MM.1S (cell line): ENCODE measurements at regions not wholly inside any gene's neighbourhood (a gene's known extent, or its start where the extent isn't known, plus 50 kb on each side); places are given as distances from the start of the nearest gene placed in this dataset.

Experiments used
- EZH2 ChIP-seq: fragments of 300-600 bp; sonication (generic); optimal IDR thresholded peaks from 2 replicates; pipeline ENCODE3; 2017; ENCODE audit warnings: low read depth, mild to moderate bottlenecking, antibody characterized with exemption, low read length, mixed read lengths
- TF ChIP-seq, protein P1 (sequence below): fragments of 300-600 bp; sonication (generic); IDR thresholded peaks from 2 replicates; pipeline ENCODE4 v1.5.1; 2016; ENCODE audit warnings: antibody characterized with exemption, low read length, mixed read lengths

DNA sequence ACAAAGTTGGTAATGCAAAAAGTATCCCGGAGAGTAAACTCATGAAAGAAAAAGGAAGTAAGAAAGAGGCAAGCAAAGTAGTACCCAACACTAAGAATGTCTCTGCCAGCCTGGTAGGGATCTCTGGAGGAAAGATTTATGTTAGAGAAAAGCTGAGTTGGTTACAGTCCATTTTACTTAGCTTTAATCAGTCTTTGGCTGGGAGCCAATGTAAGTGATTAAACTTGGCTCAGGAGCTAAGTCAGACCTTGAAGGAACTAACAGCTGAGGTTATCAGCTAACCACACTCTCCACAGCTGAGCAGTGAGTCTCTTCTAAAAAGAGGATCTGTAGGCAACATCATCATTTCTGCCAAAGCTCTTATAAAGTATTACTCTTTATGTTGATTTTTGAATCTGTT lies 148.0 kb downstream of the ANKRD7 start:
- TF ChIP-seq EZH2, result no peak
- TF ChIP-seq, protein P1, sequence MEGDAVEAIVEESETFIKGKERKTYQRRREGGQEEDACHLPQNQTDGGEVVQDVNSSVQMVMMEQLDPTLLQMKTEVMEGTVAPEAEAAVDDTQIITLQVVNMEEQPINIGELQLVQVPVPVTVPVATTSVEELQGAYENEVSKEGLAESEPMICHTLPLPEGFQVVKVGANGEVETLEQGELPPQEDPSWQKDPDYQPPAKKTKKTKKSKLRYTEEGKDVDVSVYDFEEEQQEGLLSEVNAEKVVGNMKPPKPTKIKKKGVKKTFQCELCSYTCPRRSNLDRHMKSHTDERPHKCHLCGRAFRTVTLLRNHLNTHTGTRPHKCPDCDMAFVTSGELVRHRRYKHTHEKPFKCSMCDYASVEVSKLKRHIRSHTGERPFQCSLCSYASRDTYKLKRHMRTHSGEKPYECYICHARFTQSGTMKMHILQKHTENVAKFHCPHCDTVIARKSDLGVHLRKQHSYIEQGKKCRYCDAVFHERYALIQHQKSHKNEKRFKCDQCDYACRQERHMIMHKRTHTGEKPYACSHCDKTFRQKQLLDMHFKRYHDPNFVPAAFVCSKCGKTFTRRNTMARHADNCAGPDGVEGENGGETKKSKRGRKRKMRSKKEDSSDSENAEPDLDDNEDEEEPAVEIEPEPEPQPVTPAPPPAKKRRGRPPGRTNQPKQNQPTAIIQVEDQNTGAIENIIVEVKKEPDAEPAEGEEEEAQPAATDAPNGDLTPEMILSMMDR, result no peak
